SW 1271 (cell line): ENCODE measurements at regions not wholly inside any gene's neighbourhood (a gene's known extent, or its start where the extent isn't known, plus 50 kb on each side); places are given as distances from the start of the nearest gene placed in this dataset.
A peak's percentile ranks its signal among the peaks of the same experiment; 100 is the strongest.
"Not testable (repeated sequence)": the region's sequence is repeated elsewhere in the genome, so short reads cannot be mapped to it uniquely, and the experiment has no call there.

Source experiments
- DNase-seq, 2 experiments: peaks; one replicate each; lab custom pipeline; 2025; lab: John Stamatoyannopoulos, UW

GRCh38 chrX:54615109-54615508 is 85.1 kb downstream of the GNL3L start:
- no peak for DNase-seq

DNA sequence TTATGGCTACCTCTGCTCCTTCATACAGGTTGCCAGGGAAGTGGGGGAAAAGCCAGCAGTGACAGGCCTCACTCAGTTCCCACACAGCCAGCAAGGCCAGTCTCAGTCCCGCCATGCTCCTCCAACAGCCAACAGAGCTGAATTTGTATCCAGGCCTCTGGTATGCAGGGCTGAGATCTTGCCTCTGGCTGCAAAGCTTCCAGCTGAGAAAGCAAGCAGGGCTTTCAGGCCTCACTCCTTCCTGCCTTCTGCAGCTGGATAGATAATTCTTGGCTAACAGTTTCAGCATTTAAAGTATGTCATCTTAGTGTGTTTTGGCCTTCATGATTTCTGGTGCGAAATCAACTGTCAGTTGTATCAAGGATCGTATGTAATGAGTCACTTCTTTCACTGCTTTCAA is 103.6 kb downstream of the GNL3L start:
- no peak for DNase-seq

- DNase-seq = no peak
Measured at GRCh38 chrX:54639018-54639345, 109.0 kb downstream of the GNL3L start.

DNA sequence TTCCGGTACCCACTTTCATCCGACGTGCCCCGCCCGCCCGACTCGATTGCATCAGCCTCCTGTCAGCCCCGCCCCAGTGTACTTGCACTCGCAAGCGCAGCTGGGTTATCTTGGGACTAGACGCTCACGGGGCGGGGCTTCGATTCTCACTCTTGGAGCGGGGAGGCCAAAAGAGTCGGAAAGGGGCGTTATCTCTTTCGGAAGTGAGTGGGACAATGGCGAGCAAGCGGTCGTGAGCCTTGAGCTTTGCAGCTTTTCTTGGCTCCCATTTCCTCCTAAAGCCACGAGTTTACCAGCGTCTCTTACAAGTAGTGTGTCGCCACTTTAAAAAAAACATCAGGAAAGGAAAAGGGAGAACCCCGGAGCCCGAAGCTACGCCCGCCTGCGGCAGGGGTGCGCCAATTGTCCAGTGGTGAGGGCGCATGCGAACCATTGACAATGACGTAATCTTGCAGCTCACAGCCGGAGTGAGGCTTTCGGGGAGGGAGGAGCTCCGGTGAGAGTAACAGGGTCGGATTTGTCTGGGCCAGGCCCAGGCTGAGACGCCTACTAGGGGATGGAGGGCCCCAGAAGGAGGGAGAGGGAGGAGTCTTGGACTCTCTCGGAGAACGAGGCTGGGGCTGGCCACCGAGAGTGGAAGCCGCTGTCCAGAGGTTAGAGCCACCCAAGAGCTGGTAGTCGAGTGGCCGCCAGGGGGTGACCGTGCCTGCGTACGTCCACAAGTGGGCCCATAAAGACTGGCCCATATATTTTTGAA is 109.5 kb downstream of the GNL3L start:
- peak; percentile 63 to 78 for DNase-seq

GRCh38 chrX:54640103-54640690 is 110.2 kb downstream of the GNL3L start:
- DNase-seq = no peak

GRCh38 chrX:54640736-54641135 is 110.7 kb downstream of the GNL3L start:
- no peak for DNase-seq

GRCh38 chrX:54641530-54641929 is 111.5 kb downstream of the GNL3L start:
- DNase-seq = no peak

DNA sequence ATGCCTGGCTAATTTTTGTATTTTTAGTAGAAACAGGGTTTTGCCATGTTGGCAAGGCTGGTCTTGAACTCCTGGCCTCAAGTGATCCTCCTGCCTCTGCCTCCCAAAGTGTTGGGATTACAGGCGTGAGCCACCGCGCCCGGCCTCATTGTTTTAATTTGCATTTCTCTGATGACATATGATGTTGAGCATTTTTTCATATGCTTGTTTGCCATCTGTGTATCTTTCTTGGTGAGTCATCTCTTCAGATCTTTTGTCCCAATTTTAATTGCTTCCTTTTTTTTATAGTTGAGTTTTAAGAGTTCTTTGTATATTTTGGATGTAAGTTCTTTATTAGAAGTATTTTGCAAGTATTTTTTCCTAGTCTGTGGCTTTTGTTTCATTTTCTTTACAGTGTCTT is 117.6 kb downstream of the GNL3L start:
- not testable (repeated sequence) for DNase-seq

GRCh38 chrX:54659547-54659946 is 129.5 kb downstream of the GNL3L start:
- no peak for DNase-seq

- DNase-seq = no peak
Measured at GRCh38 chrX:54675762-54676161, 122.3 kb downstream of the ITIH6 start.

DNA sequence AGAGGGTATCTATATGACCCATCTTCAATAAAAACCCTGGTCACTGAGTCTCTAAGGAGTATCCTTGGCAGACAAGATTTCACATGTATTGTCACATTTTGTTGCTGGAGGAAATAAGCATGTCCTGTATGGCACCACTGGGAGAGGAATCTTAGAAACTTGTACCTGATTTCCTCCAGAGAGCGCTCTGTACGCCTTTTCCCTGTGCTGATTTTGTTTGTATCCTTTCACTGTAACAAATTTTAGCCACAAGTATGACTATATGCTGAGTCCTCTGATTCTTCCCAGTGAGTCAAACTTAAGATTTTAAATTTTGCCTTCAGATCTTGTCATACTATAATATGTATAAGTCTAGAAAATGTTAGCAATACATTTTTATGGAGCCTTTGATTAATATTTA is 102.8 kb downstream of the ITIH6 start:
- DNase-seq = no peak

DNA sequence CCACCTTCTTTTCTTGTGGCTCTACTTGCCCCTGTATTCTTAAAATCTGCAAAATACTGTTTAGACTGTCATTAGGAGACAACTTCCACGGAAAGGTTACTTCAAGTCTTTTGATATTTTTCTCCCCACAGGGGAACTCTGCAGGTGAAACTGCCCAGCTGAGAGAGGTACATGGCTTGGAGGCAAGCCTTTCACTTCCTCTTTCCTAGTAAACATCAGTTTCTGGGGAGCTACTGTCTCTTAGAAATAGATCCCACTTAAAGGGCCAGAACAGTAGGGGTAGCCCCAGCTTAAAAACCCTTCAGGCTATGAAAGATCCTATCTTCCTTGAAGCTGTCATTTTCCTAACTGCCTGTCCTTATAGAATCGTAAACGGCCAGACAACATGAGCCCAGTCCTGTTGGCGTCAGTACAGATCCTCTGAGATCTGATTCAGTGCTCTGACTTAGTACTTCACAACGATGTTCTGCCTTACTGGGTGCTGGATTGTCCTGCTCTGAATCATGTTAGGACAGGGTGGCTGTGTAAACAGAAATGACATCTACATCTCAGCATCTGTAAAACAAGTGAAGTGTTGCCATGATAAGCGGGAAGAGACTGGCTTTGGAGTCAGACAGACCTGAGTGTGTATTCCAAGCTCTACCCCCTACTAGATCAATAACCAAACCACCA is 102.1 kb downstream of the ITIH6 start:
- no peak for DNase-seq
